ENCODE measurements at regions not wholly inside any gene's neighbourhood (a gene's known extent, or its start where the extent isn't known, plus 50 kb on each side); places are given as distances from the start of the nearest gene placed in this dataset.

DNA sequence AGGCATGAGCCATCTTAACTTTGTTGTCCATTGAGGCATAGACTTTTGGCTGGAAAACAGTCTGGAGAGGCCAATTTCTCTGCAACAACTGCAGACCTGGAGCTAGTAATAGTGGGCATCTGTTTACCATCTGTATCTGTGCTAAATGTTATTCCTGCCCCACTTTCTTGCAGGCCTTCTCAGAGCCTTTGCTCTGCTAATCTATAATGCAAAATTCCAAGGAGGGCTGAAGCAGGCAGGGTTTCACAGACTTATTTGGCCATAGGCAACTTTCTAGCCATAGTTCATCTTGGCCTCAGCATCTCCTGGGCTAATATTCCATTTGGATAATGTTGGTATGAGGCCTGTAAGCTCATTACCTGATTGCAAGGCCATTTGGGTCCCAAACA, 124.5 kb upstream of the CSF3R start:
- no peak for DNase-seq (ENCODE audit: low read depth in 2 of 2)

DNA sequence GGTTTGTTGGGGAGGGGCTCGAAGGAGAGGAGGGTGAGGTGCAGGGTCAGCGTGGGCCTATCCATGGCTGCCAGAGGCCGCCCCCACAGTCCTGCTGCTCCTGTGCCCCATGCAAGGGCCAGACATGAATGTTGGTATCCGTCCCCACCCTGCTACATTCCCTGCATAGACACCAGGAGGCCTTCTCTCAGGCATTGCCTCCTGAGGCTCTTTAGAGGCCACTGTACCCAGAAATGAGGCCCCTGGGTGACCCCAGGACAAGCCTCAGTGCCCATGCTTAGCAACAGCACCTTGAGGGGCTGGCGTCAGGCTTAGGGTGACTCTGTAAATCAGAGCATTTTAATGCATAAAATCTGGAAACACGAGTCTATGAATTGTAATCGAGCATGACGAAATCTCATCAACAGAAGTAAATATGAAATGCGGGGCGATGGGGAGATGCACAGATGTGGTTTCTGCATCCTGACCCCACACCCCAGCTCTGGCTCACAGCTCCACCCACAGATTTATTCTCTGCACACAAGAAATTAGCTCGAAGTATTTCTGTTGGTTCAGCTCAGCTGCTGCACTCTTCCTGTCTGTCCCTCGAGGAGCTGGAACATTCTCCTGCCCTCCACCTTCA, 124.0 kb upstream of the CSF3R start:
- DNase-seq (ENCODE audit: low read depth in 2 of 2), result no peak

DNA sequence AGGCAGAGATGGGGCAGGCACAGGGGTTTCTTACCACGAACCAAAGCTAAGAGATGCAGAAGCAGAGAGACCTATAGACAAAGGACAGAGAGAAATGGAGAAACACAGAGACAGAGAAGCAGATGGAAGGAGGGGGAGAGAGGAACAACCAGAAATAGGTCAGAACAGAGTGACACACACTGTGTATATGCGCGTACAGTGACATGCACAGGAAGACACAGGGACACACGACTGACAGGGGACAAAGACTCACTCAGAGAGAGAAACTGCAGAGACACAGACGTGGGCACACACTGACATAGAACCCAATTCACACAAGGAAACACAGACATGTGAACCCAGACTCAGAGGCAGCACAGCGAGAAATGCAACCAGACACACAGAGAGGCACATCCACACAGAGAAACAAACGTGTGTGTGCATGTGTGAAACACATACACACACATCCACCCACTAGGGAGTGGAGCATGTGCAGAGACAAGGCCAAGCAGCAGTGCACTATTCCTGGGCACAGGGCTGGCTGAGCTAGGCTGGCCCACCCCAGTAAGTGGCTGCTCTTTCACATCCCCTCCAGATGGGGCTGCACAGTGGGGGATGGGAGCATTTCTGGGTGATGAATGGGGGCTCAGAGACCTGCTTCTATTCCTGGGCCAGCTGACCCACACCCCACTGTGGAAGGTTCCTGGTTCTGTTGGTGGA, 123.4 kb upstream of the CSF3R start:
- no peak for DNase-seq (ENCODE audit: low read depth in 2 of 2)

DNA sequence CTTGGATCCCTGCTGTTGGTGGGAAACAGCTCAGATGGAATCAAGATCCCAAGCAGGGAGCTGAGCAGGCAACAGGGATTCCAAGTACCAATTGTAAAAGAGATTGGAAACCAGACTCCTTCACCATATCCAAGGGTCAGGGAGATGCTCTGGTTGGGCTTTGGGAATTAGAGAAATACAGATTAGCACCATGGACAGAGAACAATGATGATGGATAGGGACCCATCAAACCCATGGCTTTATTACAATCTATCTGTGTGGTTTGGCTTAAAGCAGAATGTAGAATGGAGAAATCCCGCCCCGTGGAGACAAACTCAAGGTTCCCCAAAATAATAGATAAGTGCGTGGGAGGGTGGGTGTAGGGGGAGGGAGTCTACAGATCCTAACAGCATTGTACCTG, 120.7 kb upstream of the CSF3R start:
- no peak for DNase-seq (ENCODE audit: low read depth in 2 of 2)

DNA sequence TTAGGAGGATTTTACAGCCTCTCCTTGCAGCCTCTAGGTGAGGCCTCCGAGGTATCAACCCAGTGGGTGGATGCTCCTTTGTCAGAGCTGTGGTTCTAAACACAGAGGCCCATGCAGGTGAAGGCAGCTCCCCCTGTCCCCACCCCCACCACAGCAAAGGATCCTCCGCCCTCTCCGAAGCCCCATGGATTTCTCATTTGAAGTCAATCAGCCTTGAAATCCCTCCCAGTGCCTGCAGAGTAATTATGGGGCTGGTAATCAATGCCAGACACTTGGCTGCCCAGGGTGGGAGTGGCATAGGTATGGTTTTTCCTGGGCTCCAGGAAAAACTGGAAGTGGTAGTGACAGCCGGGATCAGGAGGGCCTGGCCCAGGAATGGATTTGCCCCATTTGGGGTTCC, 119.5 kb upstream of the CSF3R start:
- DNase-seq (ENCODE audit: low read depth in 2 of 2), result no peak

GRCh38 chr1:36599828-36600227, 117.1 kb upstream of the CSF3R start:
- no peak for DNase-seq (ENCODE audit: low read depth in 2 of 2)

- no peak for DNase-seq (ENCODE audit: low read depth in 2 of 2)
Observed at GRCh38 chr1:36597514-36597913, 114.8 kb upstream of the CSF3R start.

GRCh38 chr1:36595921-36596320, 113.2 kb upstream of the CSF3R start:
- no peak for DNase-seq (ENCODE audit: low read depth in 2 of 2)

DNA sequence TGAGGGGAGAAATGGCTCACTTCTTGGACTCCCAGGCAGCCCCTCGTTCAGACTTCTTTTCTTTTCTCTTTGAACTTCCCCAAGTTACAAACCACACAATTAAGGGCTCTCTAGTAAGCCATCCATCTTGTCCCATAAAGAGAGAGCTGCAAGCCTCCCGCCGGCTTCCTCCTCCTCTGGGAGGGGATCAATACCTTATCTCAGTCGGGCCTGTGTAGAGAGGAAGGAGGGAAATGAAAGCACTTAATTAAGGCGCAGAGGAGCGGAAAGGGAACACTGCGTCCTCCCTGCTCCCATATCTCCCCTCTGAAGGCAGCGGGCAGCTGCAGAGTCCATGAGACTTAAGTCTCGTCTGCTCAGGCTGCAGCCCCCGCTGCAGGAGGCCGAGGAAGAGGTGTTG, 112.6 kb upstream of the CSF3R start:
- no peak for DNase-seq (ENCODE audit: low read depth in 2 of 2)

DNA sequence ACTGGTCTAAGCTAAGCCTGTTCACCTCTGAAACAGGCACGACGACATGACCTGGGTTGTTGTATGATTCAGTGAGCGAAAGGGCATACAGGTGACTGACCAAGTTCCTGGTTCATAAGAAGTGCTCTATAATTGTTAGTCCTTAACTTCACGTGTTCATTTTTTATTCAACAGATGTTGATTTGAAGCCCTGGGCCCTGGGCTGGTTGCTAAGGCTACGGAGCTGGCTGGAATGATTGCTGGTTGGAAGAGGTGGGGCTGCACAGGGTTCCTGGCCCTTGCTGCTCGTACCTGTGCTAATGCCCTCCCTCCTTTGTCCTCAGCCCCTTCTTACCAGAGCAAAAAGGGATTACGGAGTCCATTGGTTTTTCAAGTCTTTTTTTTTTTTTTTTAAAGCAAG, 111.3 kb upstream of the CSF3R start:
- DNase-seq (ENCODE audit: low read depth in 2 of 2), result no peak

DNA sequence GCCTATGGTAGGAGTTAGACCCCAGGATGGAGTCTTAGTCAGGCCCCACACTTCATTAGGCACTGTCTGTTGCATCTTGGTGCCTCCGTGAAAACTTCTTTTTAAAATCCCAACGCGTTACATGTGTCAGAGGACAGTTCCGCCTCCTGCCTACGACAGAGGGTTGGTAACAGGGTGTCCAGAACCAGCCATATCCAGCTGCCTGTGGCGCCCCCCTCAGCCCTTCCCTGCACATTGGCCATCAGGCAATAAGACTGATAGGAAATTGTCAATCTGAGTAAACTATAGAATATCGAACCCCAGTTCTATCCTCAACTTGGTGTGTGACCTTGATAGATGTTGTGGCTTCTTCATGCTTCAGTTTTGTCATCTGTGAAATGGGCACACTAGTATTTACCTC, 108.6 kb upstream of the CSF3R start:
- no peak for DNase-seq (ENCODE audit: low read depth in 2 of 2)

GRCh38 chr1:36590771-36591170, 108.1 kb upstream of the CSF3R start:
- DNase-seq (ENCODE audit: low read depth in 2 of 2), result no peak

DNA sequence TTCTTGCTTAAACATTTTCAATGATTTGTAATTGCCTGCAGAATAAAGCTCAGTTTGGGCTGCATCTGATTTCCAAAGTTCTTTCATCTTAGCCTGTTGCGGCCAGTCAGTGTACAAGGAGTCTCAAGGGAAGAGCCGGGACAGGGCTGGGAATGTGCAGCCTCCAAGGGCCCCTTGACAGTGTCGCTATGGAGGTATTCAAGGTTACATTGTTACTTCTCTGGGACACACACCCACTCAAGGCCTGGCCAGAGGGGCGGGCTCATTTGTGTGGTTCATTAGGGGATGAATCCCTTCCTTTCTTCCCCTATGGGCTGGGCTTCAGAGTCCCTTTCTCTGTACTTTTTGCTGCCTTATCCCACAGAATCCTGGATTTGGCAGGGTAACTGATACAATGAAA, 107.6 kb upstream of the CSF3R start:
- no peak for DNase-seq (ENCODE audit: low read depth in 2 of 2)

DNA sequence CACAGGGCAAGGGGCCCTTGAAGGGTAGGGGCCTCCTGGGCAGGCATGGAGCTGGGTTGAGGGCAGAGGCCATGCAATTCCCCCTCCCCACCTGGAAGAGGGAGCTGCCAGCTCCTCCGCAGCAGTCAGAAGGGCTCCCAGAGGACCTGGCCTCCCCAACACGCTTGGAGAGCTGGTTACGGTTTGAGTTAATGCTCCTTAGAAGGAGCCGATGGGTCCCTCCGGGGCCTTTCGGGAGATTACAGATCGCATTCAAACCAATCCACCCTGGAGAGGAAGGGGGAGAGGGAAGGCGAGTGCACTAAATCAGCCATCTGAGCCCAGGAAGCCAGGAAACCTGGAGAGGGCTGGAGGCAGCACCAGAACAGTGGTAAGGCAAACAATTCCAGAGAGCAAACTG, 106.3 kb upstream of the CSF3R start:
- DNase-seq (ENCODE audit: low read depth in 2 of 2), result no peak

- no peak for DNase-seq (ENCODE audit: low read depth in 2 of 2)
Observed at GRCh38 chr1:36585569-36586548, 103.1 kb upstream of the CSF3R start.

DNA sequence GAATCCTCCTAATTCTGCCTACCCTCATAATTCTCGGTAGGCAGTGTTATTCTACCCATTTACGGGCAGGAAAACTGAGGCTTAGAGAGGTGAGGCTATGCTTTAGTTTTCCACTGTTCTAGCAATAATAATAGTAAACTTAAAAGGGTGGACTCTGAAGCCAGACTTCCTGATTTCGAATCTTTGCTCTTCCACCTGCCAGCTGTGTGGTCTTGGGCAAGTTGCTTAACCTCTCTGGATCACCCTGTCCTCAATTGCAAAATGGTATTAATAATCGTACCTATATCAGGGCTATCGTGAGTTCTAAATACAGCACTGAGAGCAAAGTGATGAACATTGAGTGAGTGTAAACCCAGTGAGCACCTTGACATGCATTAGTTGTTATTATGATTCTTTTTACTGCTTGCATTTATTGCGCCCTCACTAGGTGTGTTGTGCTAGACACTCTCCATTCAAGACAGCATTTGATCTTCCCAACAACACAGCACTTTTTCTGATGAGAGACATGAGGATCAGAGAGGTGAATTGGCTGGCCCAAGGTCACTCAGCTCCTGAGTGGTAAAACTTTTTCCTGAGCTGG, 102.3 kb upstream of the CSF3R start:
- no peak for DNase-seq (ENCODE audit: low read depth in 2 of 2)

DNA sequence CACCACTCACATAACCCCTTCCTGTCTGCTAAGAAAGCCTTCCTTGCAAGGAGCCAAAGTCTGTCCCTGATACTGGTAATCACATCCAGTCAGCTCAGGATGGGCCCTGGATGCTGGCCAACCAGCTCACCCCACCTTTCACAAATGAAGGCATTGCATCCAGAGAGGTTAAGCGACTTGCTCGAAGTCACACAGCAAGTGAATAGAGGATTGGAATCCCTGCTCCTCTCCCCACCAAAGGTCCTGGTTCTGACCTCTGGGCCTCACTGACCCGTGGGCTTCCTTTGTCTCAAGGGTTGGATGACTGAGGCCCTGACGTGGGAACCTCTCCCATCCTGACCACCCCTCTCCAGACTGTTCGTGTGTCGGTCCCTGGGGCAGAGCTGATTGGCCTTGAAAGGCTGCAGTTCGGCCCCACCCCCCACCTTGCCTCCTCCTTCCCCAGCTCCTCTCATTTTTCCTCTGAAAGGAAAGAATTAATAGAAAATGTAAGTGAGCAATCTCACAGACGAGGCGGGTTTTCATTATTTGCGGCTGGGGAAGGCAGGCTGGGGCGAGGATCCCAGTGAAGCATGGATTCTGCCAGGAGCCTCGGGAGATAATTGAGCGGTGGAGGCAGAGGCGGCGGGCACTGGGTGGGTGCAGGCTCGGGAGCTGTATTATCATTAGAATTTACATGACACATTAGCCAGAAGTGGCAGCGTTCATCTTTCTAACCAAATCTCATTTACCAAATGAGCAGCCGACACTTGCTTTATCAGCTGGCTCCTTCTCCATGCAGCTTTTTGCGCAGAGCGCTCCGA, 101.5 kb upstream of the CSF3R start:
- no peak for DNase-seq (ENCODE audit: low read depth in 2 of 2)

GRCh38 chr1:36583080-36583479, 100.4 kb upstream of the CSF3R start:
- DNase-seq (ENCODE audit: low read depth in 2 of 2), result no peak

DNA sequence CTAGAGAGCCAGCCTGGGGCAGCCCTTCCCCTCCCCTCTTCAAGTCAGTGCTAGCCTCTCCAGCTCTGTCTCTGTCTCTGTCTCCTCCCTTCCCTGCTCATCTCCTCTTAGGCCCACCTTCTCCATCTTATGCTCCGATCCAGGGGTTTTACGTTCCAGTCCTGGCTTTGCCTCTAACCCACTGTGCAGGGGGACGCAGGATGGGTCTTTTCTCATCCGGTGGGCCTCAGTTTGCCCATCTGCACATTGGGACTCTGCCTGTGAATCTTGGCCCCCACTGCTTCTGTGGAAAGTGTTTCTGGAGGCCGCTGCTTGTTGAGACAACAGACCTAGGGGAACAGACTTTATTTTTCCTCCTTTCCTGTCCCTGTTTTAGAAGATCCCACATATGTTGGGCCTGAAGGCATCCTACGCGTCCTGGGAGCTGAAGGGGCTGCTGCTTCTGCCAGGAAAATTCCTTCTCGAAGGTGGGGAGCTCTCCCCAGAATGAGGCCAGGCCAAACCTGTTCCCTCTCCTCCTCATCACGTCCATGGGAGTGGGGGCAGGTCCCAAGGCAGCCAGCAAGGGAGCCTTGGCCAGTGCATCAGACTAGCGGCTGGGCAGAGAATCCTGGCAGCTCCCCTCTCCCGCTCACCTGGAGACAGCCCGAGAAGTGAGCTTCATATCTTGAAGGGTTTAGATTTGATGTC, 99.5 kb upstream of the CSF3R start:
- no peak for DNase-seq (ENCODE audit: low read depth in 2 of 2)

GRCh38 chr1:36580524-36580923, 97.8 kb upstream of the CSF3R start:
- DNase-seq (ENCODE audit: low read depth in 2 of 2), result no peak

DNA sequence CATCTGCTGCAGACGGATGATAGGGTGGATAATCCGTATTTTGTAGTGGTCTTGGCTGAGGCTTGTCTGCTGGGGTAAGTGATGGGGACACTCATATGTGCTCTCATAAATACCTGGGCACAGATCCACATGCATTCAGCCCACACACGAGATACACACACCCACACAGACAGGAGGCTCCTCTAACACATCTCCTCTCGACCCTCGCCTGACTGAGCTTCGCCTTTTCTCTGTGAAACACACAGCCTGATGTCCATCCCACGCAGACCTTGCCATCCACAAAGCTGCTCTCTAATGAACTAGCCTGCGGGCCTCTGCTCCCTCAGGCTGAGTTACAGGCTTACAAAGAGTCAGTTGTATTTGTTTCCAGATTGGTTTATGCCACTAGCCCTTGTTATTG, 96.3 kb upstream of the CSF3R start:
- DNase-seq (ENCODE audit: low read depth in 2 of 2), result no peak
